ENCODE measurements at regions not wholly inside any gene's neighbourhood (a gene's known extent, or its start where the extent isn't known, plus 50 kb on each side); places are given as distances from the start of the nearest gene placed in this dataset.

DNA sequence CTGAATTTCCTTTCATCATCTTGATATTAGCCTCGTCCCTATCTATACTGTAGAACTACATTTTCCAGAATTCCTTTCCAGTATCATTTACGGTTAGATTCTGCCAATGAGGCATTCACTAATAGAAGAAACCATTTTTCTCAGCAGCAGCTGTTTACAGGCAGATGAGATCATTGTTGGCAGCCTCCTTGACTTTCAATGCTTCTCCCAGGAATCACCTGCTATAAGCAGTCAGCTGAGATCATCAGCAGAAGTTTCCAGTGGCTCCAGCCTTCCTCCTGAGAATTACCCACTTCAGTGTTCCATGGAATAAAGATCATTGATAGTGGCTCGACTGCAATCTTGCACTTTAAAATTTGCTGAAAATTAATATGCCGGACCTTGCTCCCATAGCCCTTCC lies 157.3 kb upstream of the TET2 start:
- 96% methylated on average over 4 of the region's 4 CpGs for WGBS (ENCODE audit: insufficient coverage)
- H3K27me3 ChIP-seq (ENCODE audit: control insufficient read depth in 2 of 2, insufficient read depth in 2 of 2, low read length in 2 of 2) = no peaks in the 10 kb centered on the region
- intact Hi-C loops (cut with micrococcal nuclease) = no loop called here

DNA sequence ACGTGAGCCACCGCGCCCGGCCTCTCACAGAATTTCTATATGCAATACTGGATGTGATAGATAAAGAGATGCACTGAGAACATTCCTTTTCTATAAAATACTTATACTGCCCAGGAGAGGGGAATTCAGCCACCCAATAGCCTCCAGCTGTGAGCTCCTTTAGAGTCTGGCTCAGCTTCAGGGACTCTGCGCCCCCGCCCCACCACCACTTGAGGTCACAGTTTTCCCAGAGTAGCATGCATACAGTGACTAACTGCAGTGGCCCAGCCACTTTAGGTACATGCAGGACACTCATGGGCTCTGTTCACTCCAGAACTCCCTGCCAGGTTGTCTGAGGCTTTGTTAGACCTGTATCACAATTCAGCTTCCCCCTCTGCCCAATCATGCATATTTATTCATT lies 144.4 kb upstream of the TET2 start:
- H3K27ac Mint-ChIP-seq = no peak overlapping the region
- H3K79me2 ChIP-seq (ENCODE audit: insufficient read depth, low read length) = no peaks in the 10 kb centered on the region
- H3K27me3 Mint-ChIP-seq (ENCODE audit: low read depth in 3 of 3) = peaks cover 0 to 3% (median 2%) of the 10 kb centered on the region in 3 donors
- no peak overlapping the region for H3K4me3 ChIP-seq (replicated peaks in 1 of 3; ENCODE audit: low read depth in 2 of 3, low read length in 3 of 3)
- peak in 1 of 3 donors; percentile 6 for DNase-seq
- peaks cover 3% of the 10 kb centered on the region for H3K4me1 Mint-ChIP-seq
- no peak overlapping the region for H3K4me3 Mint-ChIP-seq
- TF ChIP-seq, protein P1, sequence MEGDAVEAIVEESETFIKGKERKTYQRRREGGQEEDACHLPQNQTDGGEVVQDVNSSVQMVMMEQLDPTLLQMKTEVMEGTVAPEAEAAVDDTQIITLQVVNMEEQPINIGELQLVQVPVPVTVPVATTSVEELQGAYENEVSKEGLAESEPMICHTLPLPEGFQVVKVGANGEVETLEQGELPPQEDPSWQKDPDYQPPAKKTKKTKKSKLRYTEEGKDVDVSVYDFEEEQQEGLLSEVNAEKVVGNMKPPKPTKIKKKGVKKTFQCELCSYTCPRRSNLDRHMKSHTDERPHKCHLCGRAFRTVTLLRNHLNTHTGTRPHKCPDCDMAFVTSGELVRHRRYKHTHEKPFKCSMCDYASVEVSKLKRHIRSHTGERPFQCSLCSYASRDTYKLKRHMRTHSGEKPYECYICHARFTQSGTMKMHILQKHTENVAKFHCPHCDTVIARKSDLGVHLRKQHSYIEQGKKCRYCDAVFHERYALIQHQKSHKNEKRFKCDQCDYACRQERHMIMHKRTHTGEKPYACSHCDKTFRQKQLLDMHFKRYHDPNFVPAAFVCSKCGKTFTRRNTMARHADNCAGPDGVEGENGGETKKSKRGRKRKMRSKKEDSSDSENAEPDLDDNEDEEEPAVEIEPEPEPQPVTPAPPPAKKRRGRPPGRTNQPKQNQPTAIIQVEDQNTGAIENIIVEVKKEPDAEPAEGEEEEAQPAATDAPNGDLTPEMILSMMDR (IDR thresholded peaks at IDR 0.05) = no peak
- H3K27me3 ChIP-seq (ENCODE audit: control insufficient read depth in 2 of 2, insufficient read depth in 2 of 2, low read length in 2 of 2) = no peaks in the 10 kb centered on the region
- no peaks in the 10 kb centered on the region for H3K4me1 ChIP-seq (ENCODE audit: control insufficient read depth in 1 of 2, insufficient read depth in 2 of 2, low read length in 2 of 2)
- H3K9me3 Mint-ChIP-seq = peaks cover 0 to 3% (median 0%) of the 10 kb centered on the region in 7 donors
- H4K20me1 ChIP-seq (ENCODE audit: insufficient read depth, low read length) = no peaks in the 10 kb centered on the region
- intact Hi-C loops (cut with micrococcal nuclease) = no loop called here
- 89% methylated on average over 2 of the region's 6 CpGs for WGBS (ENCODE audit: insufficient coverage)
- H3K27ac ChIP-seq (ENCODE audit: low read depth in 1 of 2, low read length in 2 of 2) = no peak overlapping the region
- no peak overlapping the region for H3K4me2 ChIP-seq (replicated peaks; ENCODE audit: extremely low read depth, low read length, poor library complexity, severe bottlenecking)
- no peaks in the 10 kb centered on the region for H3K36me3 Mint-ChIP-seq
- H2AFZ ChIP-seq (ENCODE audit: insufficient read depth, low read depth, low read length, poor library complexity, severe bottlenecking) = no peak overlapping the region
- H3K9me3 ChIP-seq (replicated peaks in 1 of 2; ENCODE audit: control insufficient read depth in 1 of 2, insufficient read depth in 1 of 2, low read length in 2 of 2) = no peaks in the 10 kb centered on the region
- no peaks in the 10 kb centered on the region for H3K36me3 ChIP-seq (replicated peaks in 1 of 2; ENCODE audit: control insufficient read depth in 1 of 2, insufficient read depth in 2 of 2, low read length in 2 of 2)
- H3K9ac ChIP-seq (ENCODE audit: insufficient read depth, low read length, poor library complexity, severe bottlenecking) = no peak overlapping the region

More for the DNA sequence above, 157.3 kb upstream of the TET2 start:
- Mint-ChIP-seq H3K27ac (no peak overlapping the region), H3K4me3 (no peak overlapping the region), H3K27me3 (ENCODE audit: low read depth in 3 of 3) (no peaks in the 10 kb centered on the region), H3K4me1 (peaks cover 5% of the 10 kb centered on the region), H3K9me3 (peaks cover 0 to 16% (median 10%) of the 10 kb centered on the region in 7 donors), H3K36me3 (peaks cover 0 to 2% of the 10 kb centered on the region in 2 donors)
- Histone ChIP-seq H4K20me1 (ENCODE audit: insufficient read depth, low read length) (no peaks in the 10 kb centered on the region), H3K36me3 (replicated peaks in 1 of 2; ENCODE audit: control insufficient read depth in 1 of 2, insufficient read depth in 2 of 2, low read length in 2 of 2) (no peaks in the 10 kb centered on the region), H2AFZ (ENCODE audit: insufficient read depth, low read depth, low read length, poor library complexity, severe bottlenecking) (no peak overlapping the region), H3K4me1 (ENCODE audit: control insufficient read depth in 1 of 2, insufficient read depth in 2 of 2, low read length in 2 of 2) (peaks cover 3 to 5% of the 10 kb centered on the region in 2 donors), H3K4me3 (replicated peaks in 1 of 3; ENCODE audit: low read depth in 2 of 3, low read length in 3 of 3) (no peak overlapping the region), H3K9me3 (replicated peaks in 1 of 2; ENCODE audit: control insufficient read depth in 1 of 2, insufficient read depth in 1 of 2, low read length in 2 of 2) (peaks cover 4 to 15% of the 10 kb centered on the region in 2 donors), H3K27ac (ENCODE audit: low read depth in 1 of 2, low read length in 2 of 2) (no peak overlapping the region), H3K79me2 (ENCODE audit: insufficient read depth, low read length) (no peaks in the 10 kb centered on the region), H3K9ac (ENCODE audit: insufficient read depth, low read length, poor library complexity, severe bottlenecking) (no peak overlapping the region), H3K4me2 (replicated peaks; ENCODE audit: extremely low read depth, low read length, poor library complexity, severe bottlenecking) (no peak overlapping the region)
- TF ChIP-seq, protein P1 (IDR thresholded peaks at IDR 0.05) = no peak
- DNase-seq = no peak
